NT2/D1 (cell line): ENCODE measurements at regions not wholly inside any gene's neighbourhood (a gene's known extent, or its start where the extent isn't known, plus 50 kb on each side); places are given as distances from the start of the nearest gene placed in this dataset.

Source experiments
- YY1 ChIP-seq: IDR thresholded peaks from 2 replicates; pipeline ENCODE4 v1.6.1; 2011; ENCODE audit not compliant: insufficient read length, insufficient read depth
- ZNF274 ChIP-seq: IDR thresholded peaks from 2 replicates; pipeline ENCODE4 v1.6.1; 2011; ENCODE audit warnings: mild to moderate bottlenecking, low read depth, low read length

GRCh38 chr11:120004723-120005122 is 133.2 kb downstream of the TRIM29 start:
- TF ChIP-seq ZNF274 (no peak), YY1 (no peak)
